GM23338 (cell line): ENCODE measurements at regions not wholly inside any gene's neighbourhood (a gene's known extent, or its start where the extent isn't known, plus 50 kb on each side); places are given as distances from the start of the nearest gene placed in this dataset.

Source experiments
- CTCF ChIP-seq, 2 experiments: fragments of 200-600 bp in 1 of 2; sonication (generic) in 1 of 2; conservative IDR thresholded peaks; 2 replicates each; pipeline versions ENCODE4 v1.5.1 to v1.6.1; 2016 to 2017; ENCODE audit warnings: antibody characterized with exemption in 2 of 2, low read depth in 2 of 2, mild to moderate bottlenecking in 2 of 2, moderate library complexity in 1 of 2
- EZH2 ChIP-seq: fragments of 200-600 bp; sonication (generic); IDR thresholded peaks from one replicate; pipeline ENCODE4 v1.8.0; 2017; ENCODE audit warnings: antibody characterized with exemption, mild to moderate bottlenecking, low read depth; ENCODE audit not compliant: unreplicated experiment
- EZH2phosphoT487 ChIP-seq: fragments of 200-600 bp; sonication (generic); IDR thresholded peaks from one replicate; pipeline ENCODE4 v1.8.1; 2018; ENCODE audit warnings: antibody characterized with exemption; ENCODE audit not compliant: unreplicated experiment
- JUNB ChIP-seq: IDR thresholded peaks from one replicate; pipeline ENCODE4 v1.6.1; 2016; ENCODE audit warnings: antibody characterized with exemption; ENCODE audit not compliant: unreplicated experiment
- POLR2AphosphoS5 ChIP-seq: IDR thresholded peaks from 2 replicates; pipeline ENCODE4 v1.6.1; 2016; ENCODE audit warnings: antibody characterized with exemption, low read depth
- REST ChIP-seq: IDR thresholded peaks from one replicate; pipeline ENCODE4 v1.6.1; 2018; ENCODE audit warnings: antibody characterized with exemption; ENCODE audit not compliant: unreplicated experiment
- ZNF114 ChIP-seq: fragments of 250-450 bp; sonication (Bioruptor Pico); IDR thresholded peaks from 2 replicates; pipeline ENCODE4 v1.5.0; 2020; ENCODE audit warnings: mild to moderate bottlenecking, moderate library complexity

GRCh38 chr1:87985071-87985470 is 656.4 kb downstream of the LMO4 start:
- TF ChIP-seq CTCF (conservative IDR thresholded peaks at IDR 0.05; ENCODE audit: low read depth in 2 of 2) (no peak), EZH2phosphoT487 (no peak), EZH2 (no peak), JUNB (no peak), POLR2AphosphoS5 (no peak), ZNF114 (CRISPR knock-in tag) (no peak), REST (no peak)
